HG03460 (cell line): ENCODE measurements at regions not wholly inside any gene's neighbourhood (a gene's known extent, or its start where the extent isn't known, plus 50 kb on each side); places are given as distances from the start of the nearest gene placed in this dataset.

ENCODE experiments used
- ATAC-seq: cut with Tn5 transposase; IDR thresholded peaks from one replicate; pipeline ENCODE4 v1.9.1; 2021; ENCODE audit not compliant: unreplicated experiment

- no peak for ATAC-seq
Measured at GRCh38 chr6:114471450-114471849, 128.6 kb upstream of the HS3ST5 start.

GRCh38 chr6:114467931-114468330 lies 125.1 kb upstream of the HS3ST5 start:
- ATAC-seq, result no peak

GRCh38 chr6:114465511-114465910 lies 122.7 kb upstream of the HS3ST5 start:
- no peak for ATAC-seq

GRCh38 chr6:114453737-114454276 lies 111.0 kb upstream of the HS3ST5 start:
- ATAC-seq, result no peak

- ATAC-seq, result no peak
Measured at GRCh38 chr6:114452785-114453401, 110.1 kb upstream of the HS3ST5 start.

- ATAC-seq, result no peak
Measured at GRCh38 chr6:114450631-114451030, 107.8 kb upstream of the HS3ST5 start.

- no peak for ATAC-seq
Measured at GRCh38 chr6:114449659-114450058, 106.8 kb upstream of the HS3ST5 start.

GRCh38 chr6:114446342-114446741 lies 103.5 kb upstream of the HS3ST5 start:
- ATAC-seq, result no peak

GRCh38 chr6:114445846-114446245 lies 103.0 kb upstream of the HS3ST5 start:
- no peak for ATAC-seq

- no peak for ATAC-seq
Measured at GRCh38 chr6:114439411-114439810, 96.6 kb upstream of the HS3ST5 start.

GRCh38 chr6:114437235-114437634 lies 94.4 kb upstream of the HS3ST5 start:
- ATAC-seq, result no peak

- ATAC-seq, result no peak
Measured at GRCh38 chr6:114436691-114437090, 93.9 kb upstream of the HS3ST5 start.

GRCh38 chr6:114435985-114436384 lies 93.2 kb upstream of the HS3ST5 start:
- no peak for ATAC-seq

GRCh38 chr6:114432400-114432799 lies 89.6 kb upstream of the HS3ST5 start:
- ATAC-seq, result no peak

GRCh38 chr6:114431641-114432040 lies 88.8 kb upstream of the HS3ST5 start:
- ATAC-seq, result no peak

GRCh38 chr6:114430534-114431124 lies 87.8 kb upstream of the HS3ST5 start:
- ATAC-seq, result no peak

- no peak for ATAC-seq
Measured at GRCh38 chr6:114428341-114428740, 85.5 kb upstream of the HS3ST5 start.

GRCh38 chr6:114421199-114421598 lies 78.4 kb upstream of the HS3ST5 start:
- ATAC-seq, result no peak

- peak; percentile 88 for ATAC-seq
Measured at GRCh38 chr6:114419175-114419574, 76.4 kb upstream of the HS3ST5 start.

- no peak for ATAC-seq
Measured at GRCh38 chr6:114418304-114418972, 75.6 kb upstream of the HS3ST5 start.

GRCh38 chr6:114407426-114408035 lies 64.7 kb upstream of the HS3ST5 start:
- ATAC-seq, result no peak
